Ishikawa (cell line): ENCODE measurements at regions not wholly inside any gene's neighbourhood (a gene's known extent, or its start where the extent isn't known, plus 50 kb on each side); places are given as distances from the start of the nearest gene placed in this dataset.

ENCODE experiments used
- CEBPB ChIP-seq: IDR thresholded peaks from 2 replicates; pipeline ENCODE4 v1.6.1; 2012
- CREB1 ChIP-seq: IDR thresholded peaks from 2 replicates; pipeline ENCODE4 v1.6.1; 2012; ENCODE audit warnings: low read depth
- EGR1 ChIP-seq: IDR thresholded peaks from 2 replicates; pipeline ENCODE4 v1.6.1; 2012
- EP300 ChIP-seq: IDR thresholded peaks from 2 replicates; pipeline ENCODE4 v1.6.1; 2012; ENCODE audit warnings: borderline replicate concordance
- FOXM1 ChIP-seq: IDR thresholded peaks from 2 replicates; pipeline ENCODE4 v1.6.1; 2012; ENCODE audit warnings: low read depth, borderline replicate concordance
- MAX ChIP-seq: IDR thresholded peaks from 2 replicates; pipeline ENCODE4 v1.6.1; 2012
- NFIC ChIP-seq: IDR thresholded peaks from 2 replicates; pipeline ENCODE4 v1.6.1; 2012
- RAD21 ChIP-seq: IDR thresholded peaks from 2 replicates; pipeline ENCODE4 v1.6.1; 2012; ENCODE audit warnings: low read depth
- REST ChIP-seq: IDR thresholded peaks from 2 replicates; pipeline ENCODE4 v1.6.1; 2012; ENCODE audit warnings: low read depth, mild to moderate bottlenecking
- TAF1 ChIP-seq: IDR thresholded peaks from 2 replicates; pipeline ENCODE4 v1.6.1; 2012; ENCODE audit warnings: low read depth, mild to moderate bottlenecking
- TCF12 ChIP-seq: IDR thresholded peaks from 2 replicates; pipeline ENCODE4 v1.6.1; 2012; ENCODE audit warnings: low read depth
- TEAD4 ChIP-seq: IDR thresholded peaks from 2 replicates; pipeline ENCODE4 v1.6.1; 2012
- USF1 ChIP-seq: IDR thresholded peaks from 2 replicates; pipeline ENCODE4 v1.6.1; 2012
- YY1 ChIP-seq: IDR thresholded peaks from 2 replicates; pipeline ENCODE4 v1.6.1; 2012; ENCODE audit warnings: low read depth
- ZBTB7A ChIP-seq: IDR thresholded peaks from 2 replicates; pipeline ENCODE4 v1.6.1; 2012; ENCODE audit warnings: low read depth

GRCh38 chr6:28782113-28782673 lies 141.6 kb downstream of the TRIM27 start:
- TF ChIP-seq CREB1 (no peak), EGR1 (no peak), YY1 (no peak), TAF1 (no peak), ZBTB7A (no peak), EP300 (no peak), USF1 (no peak), REST (no peak), NFIC (no peak), FOXM1 (no peak), RAD21 (no peak), TEAD4 (no peak), MAX (no peak), TCF12 (no peak), CEBPB (no peak)

- TF ChIP-seq YY1 (no peak), CREB1 (no peak), MAX (no peak), EGR1 (no peak), CEBPB (no peak), REST (no peak), RAD21 (no peak), ZBTB7A (no peak), TAF1 (no peak), TCF12 (no peak)
Measured at GRCh38 chr6:28785962-28786679, 137.7 kb downstream of the TRIM27 start.

GRCh38 chr6:28789553-28790083 lies 134.2 kb downstream of the TRIM27 start:
- TF ChIP-seq CEBPB (no peak), CREB1 (no peak), TCF12 (peak; percentile 41; the same call in 1 of the 2 replicates), RAD21 (no peak), USF1 (no peak), REST (no peak), TAF1 (no peak), MAX (no peak; the same call in 1 of the 2 replicates), NFIC (no peak), EGR1 (no peak), ZBTB7A (no peak), FOXM1 (no peak), EP300 (peak; percentile 8; the same call in 1 of the 2 replicates), YY1 (no peak), TEAD4 (peak; percentile 81)

- no peak for TF ChIP-seq YY1
- TF ChIP-seq USF1: no peak
- no peak for TF ChIP-seq ZBTB7A
- TF ChIP-seq CEBPB: no peak
- TF ChIP-seq EP300: no peak
- no peak for TF ChIP-seq TCF12
- TF ChIP-seq REST: no peak
- TF ChIP-seq TAF1: no peak
- TF ChIP-seq RAD21: no peak
- TF ChIP-seq CREB1: no peak
- TF ChIP-seq FOXM1: no peak
- no peak for TF ChIP-seq MAX
- no peak for TF ChIP-seq TEAD4
- no peak for TF ChIP-seq EGR1
- TF ChIP-seq NFIC: no peak
Measured at GRCh38 chr6:28791002-28791383, 132.8 kb downstream of the TRIM27 start.
